ENCODE measurements at regions not wholly inside any gene's neighbourhood (a gene's known extent, or its start where the extent isn't known, plus 50 kb on each side); places are given as distances from the start of the nearest gene placed in this dataset.

DNA sequence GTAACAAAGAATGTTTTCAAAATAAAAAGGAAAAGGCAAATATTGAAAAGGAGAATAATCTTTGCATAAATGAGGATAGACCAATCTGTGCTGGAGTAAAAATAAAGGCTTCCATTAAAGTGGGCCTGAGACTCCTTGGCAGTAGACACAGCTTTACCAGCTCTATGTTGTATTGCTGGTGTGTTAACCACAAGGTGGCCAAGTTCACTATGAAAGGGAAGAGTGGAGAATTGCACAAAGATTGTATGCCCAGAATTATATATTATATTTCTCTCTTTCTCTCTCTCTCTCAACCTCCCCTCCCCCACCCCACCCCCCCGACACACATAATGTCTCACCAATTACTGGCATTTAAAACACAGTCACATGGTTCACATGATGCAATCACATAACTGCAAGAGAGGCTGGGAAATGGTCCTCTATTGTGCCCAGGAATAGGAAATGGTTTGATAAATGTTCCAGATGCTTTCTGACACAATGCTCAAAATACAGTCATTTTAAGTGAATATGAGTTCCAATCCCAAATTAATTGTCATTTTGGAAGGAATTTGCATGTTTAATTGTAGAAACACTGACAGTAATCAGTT is 222.6 kb upstream of the SYT1 start:
- ATAC-seq (ENCODE audit: low read depth) (no peak), DNase-seq (ENCODE audit: low spot score in 2 of 2) (no peak)
- H3K4me1 Mint-ChIP-seq, result no peaks in the 10 kb centered on the region
- no peak overlapping the region for H3K4me3 Mint-ChIP-seq
- H3K36me3 Mint-ChIP-seq, result no peaks in the 10 kb centered on the region
- no peaks in the 10 kb centered on the region for H3K9me3 Mint-ChIP-seq
- no peaks in the 10 kb centered on the region for H3K27me3 Mint-ChIP-seq
- no peak overlapping the region for H3K27ac Mint-ChIP-seq

DNA sequence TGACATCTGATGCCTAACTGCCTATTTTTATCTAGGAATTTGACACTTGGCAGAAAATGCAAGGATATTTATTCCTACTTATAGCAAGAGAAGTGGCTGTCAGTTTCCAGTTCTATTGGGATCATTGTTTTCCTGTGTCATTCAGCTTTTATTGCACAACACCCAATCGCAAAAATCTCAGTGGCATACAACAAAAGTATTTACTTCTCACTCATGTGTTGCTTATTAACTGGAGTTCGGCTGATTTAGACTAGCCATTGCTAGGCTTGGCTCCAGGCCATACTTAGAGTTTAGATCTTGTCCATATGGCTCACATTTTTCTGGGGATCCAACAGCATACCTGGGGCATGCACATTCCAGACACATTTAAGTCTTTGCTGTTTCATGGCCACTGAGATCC is 218.6 kb upstream of the SYT1 start:
- Mint-ChIP-seq H3K9me3 (no peaks in the 10 kb centered on the region), H3K27ac (no peak overlapping the region), H3K4me1 (no peaks in the 10 kb centered on the region), H3K36me3 (no peaks in the 10 kb centered on the region), H3K27me3 (no peaks in the 10 kb centered on the region), H3K4me3 (no peak overlapping the region)
- ATAC-seq (ENCODE audit: low read depth) (no peak), DNase-seq (ENCODE audit: low spot score in 2 of 2) (no peak)

GRCh38 chr12:78651755-78652154 is 212.8 kb upstream of the SYT1 start:
- DNase-seq (ENCODE audit: low spot score in 2 of 2), result no peak
- Mint-ChIP-seq H3K9me3 (no peaks in the 10 kb centered on the region), H3K4me3 (no peak overlapping the region), H3K27me3 (no peaks in the 10 kb centered on the region), H3K4me1 (no peaks in the 10 kb centered on the region), H3K36me3 (no peaks in the 10 kb centered on the region), H3K27ac (no peak overlapping the region)
- no peak for ATAC-seq (ENCODE audit: low read depth)

DNA sequence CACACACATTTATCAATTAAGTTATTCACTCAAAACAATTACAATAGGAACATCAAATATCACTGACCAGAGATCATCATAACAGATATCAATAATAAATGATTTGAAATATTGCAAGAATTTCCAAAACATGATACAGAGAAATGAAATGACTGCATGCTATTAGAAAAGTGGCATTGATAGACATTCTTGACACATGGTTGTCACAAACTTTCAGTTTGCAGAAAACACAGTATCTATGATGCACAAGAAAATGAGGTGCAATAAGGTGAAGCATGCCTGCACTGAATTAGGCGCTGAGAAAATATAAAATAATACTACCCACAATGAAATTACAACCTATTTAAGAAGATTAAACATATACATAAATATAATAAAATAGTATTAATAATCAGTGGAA is 198.0 kb upstream of the SYT1 start:
- no peak overlapping the region for H3K4me3 Mint-ChIP-seq
- no peaks in the 10 kb centered on the region for H3K36me3 Mint-ChIP-seq
- H3K9me3 Mint-ChIP-seq, result no peaks in the 10 kb centered on the region
- ATAC-seq (ENCODE audit: low read depth) (no peak), DNase-seq (ENCODE audit: low spot score in 2 of 2) (no peak)
- H3K27ac Mint-ChIP-seq, result no peak overlapping the region
- H3K27me3 Mint-ChIP-seq, result no peaks in the 10 kb centered on the region
- no peaks in the 10 kb centered on the region for H3K4me1 Mint-ChIP-seq

DNA sequence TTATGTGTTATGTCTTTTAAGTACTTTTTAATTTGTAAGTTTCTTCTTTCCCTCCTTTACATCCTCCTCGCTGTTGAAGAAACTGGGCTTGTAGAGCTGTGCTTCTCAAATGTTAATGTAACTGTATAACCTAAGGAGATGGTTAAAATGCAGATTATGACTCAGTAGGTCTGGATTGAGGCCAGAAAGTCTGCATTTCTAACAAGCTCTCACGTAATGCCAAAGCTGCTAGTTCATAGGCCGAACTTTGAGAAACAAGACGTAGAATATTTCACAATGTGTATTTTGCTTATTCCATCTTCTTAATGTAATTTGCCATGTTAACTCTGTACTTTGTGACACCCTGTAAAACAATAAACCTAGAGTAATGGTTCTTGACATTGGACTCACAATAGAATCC is 193.3 kb upstream of the SYT1 start:
- Mint-ChIP-seq H3K9me3 (no peaks in the 10 kb centered on the region), H3K36me3 (no peaks in the 10 kb centered on the region), H3K4me1 (no peaks in the 10 kb centered on the region), H3K27me3 (no peaks in the 10 kb centered on the region), H3K27ac (no peak overlapping the region), H3K4me3 (no peak overlapping the region)
- no peak for ATAC-seq (ENCODE audit: low read depth)
- no peak for DNase-seq (ENCODE audit: low spot score in 2 of 2)

DNA sequence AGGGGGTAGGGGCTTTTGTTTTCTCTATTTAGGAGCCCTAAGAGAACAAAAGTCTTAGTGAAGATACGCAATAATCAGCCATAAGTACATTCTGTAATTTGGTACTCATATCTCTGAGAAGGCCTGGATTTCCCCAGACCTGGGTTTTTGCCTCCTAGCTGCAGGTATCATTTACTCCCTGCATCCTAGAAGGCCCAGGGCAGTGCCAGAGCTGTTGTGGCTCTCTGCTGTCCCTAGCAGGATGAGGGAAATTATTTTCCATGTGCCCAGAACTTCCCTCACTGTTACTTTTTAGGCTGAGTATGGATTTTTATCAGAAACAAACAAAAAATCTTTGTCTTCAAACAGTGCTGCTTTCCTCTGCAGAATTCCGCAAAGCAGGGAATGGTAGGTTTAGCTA is 192.5 kb upstream of the SYT1 start:
- ATAC-seq (ENCODE audit: low read depth) (no peak), DNase-seq (ENCODE audit: low spot score in 2 of 2) (no peak)
- Mint-ChIP-seq H3K9me3 (no peaks in the 10 kb centered on the region), H3K27me3 (no peaks in the 10 kb centered on the region), H3K4me1 (no peaks in the 10 kb centered on the region), H3K27ac (no peak overlapping the region), H3K36me3 (no peaks in the 10 kb centered on the region), H3K4me3 (no peak overlapping the region)

GRCh38 chr12:78674311-78675090 is 190.1 kb upstream of the SYT1 start:
- no peak overlapping the region for H3K27ac Mint-ChIP-seq
- no peaks in the 10 kb centered on the region for H3K27me3 Mint-ChIP-seq
- no peaks in the 10 kb centered on the region for H3K4me1 Mint-ChIP-seq
- ATAC-seq (ENCODE audit: low read depth) (no peak), DNase-seq (ENCODE audit: low spot score in 2 of 2) (no peak)
- H3K9me3 Mint-ChIP-seq, result no peaks in the 10 kb centered on the region
- H3K4me3 Mint-ChIP-seq, result no peak overlapping the region
- H3K36me3 Mint-ChIP-seq, result no peaks in the 10 kb centered on the region

GRCh38 chr12:78680596-78680995 is 184.0 kb upstream of the SYT1 start:
- no peak overlapping the region for H3K27ac Mint-ChIP-seq
- no peak overlapping the region for H3K4me3 Mint-ChIP-seq
- no peaks in the 10 kb centered on the region for H3K27me3 Mint-ChIP-seq
- no peak for DNase-seq (ENCODE audit: low spot score in 2 of 2)
- no peaks in the 10 kb centered on the region for H3K36me3 Mint-ChIP-seq
- no peak for ATAC-seq (ENCODE audit: low read depth)
- no peaks in the 10 kb centered on the region for H3K9me3 Mint-ChIP-seq
- H3K4me1 Mint-ChIP-seq, result no peaks in the 10 kb centered on the region

DNA sequence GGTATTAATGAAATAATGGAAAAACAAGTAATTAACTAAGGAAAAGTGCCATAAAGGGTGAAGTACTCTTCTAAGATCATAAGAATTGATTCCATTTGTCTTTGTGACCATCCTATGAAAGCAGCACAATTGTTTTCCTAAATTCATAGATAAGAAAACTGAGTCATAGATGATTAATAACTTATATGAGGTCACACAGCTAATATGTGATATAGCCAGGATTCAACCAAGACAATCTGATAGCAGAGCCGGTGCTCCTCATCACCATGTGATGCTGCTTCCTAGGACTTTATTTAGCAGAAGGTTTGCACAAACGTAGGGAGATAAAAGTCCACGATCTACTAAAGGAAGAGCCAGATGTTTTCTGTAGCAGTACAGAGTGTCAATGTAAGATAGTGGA is 181.5 kb upstream of the SYT1 start:
- Mint-ChIP-seq H3K27me3 (no peaks in the 10 kb centered on the region), H3K4me1 (no peaks in the 10 kb centered on the region), H3K4me3 (no peak overlapping the region), H3K9me3 (no peaks in the 10 kb centered on the region), H3K27ac (no peak overlapping the region), H3K36me3 (no peaks in the 10 kb centered on the region)
- DNase-seq (ENCODE audit: low spot score in 2 of 2), result no peak
- no peak for ATAC-seq (ENCODE audit: low read depth)

GRCh38 chr12:78683626-78684025 is 180.9 kb upstream of the SYT1 start:
- ATAC-seq (ENCODE audit: low read depth) (no peak), DNase-seq (ENCODE audit: low spot score in 2 of 2) (no peak)
- Mint-ChIP-seq H3K36me3 (no peaks in the 10 kb centered on the region), H3K27ac (no peak overlapping the region), H3K4me1 (no peaks in the 10 kb centered on the region), H3K27me3 (no peaks in the 10 kb centered on the region), H3K9me3 (no peaks in the 10 kb centered on the region), H3K4me3 (no peak overlapping the region)

GRCh38 chr12:78684419-78684818 is 180.2 kb upstream of the SYT1 start:
- no peak for DNase-seq (ENCODE audit: low spot score in 2 of 2)
- no peak for ATAC-seq (ENCODE audit: low read depth)
- Mint-ChIP-seq H3K4me1 (no peaks in the 10 kb centered on the region), H3K9me3 (no peaks in the 10 kb centered on the region), H3K27ac (no peak overlapping the region), H3K4me3 (no peak overlapping the region), H3K36me3 (no peaks in the 10 kb centered on the region), H3K27me3 (no peaks in the 10 kb centered on the region)

GRCh38 chr12:78695749-78696148 is 168.8 kb upstream of the SYT1 start:
- Mint-ChIP-seq H3K9me3 (peaks cover 4% of the 10 kb centered on the region), H3K4me1 (no peaks in the 10 kb centered on the region), H3K36me3 (no peaks in the 10 kb centered on the region), H3K27ac (no peak overlapping the region), H3K4me3 (no peak overlapping the region), H3K27me3 (no peaks in the 10 kb centered on the region)
- DNase-seq (ENCODE audit: low spot score in 2 of 2) (no peak), ATAC-seq (ENCODE audit: low read depth) (no peak)

DNA sequence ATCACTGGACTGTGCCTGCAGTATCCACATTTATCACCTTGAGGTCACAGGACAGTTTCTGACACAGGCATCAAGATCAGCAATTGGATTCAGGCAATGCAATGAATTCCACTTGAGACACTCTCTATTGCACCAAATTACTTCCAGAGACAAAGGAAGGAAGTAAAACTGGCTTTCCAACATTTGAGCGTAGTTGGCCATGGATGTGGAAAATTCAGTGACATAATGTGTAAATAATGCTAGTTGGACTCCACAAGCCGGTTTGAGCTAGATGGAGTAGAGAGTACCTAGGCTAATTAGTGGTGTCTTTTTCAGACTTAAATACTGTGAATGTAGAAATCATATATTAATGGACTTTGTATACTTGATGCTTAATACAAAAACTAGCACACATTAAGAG is 168.3 kb upstream of the SYT1 start:
- H3K4me1 Mint-ChIP-seq, result no peaks in the 10 kb centered on the region
- no peak for ATAC-seq (ENCODE audit: low read depth)
- no peak overlapping the region for H3K27ac Mint-ChIP-seq
- no peaks in the 10 kb centered on the region for H3K27me3 Mint-ChIP-seq
- DNase-seq (ENCODE audit: low spot score in 2 of 2), result no peak
- H3K4me3 Mint-ChIP-seq, result no peak overlapping the region
- no peaks in the 10 kb centered on the region for H3K36me3 Mint-ChIP-seq
- peaks cover 4% of the 10 kb centered on the region for H3K9me3 Mint-ChIP-seq

DNA sequence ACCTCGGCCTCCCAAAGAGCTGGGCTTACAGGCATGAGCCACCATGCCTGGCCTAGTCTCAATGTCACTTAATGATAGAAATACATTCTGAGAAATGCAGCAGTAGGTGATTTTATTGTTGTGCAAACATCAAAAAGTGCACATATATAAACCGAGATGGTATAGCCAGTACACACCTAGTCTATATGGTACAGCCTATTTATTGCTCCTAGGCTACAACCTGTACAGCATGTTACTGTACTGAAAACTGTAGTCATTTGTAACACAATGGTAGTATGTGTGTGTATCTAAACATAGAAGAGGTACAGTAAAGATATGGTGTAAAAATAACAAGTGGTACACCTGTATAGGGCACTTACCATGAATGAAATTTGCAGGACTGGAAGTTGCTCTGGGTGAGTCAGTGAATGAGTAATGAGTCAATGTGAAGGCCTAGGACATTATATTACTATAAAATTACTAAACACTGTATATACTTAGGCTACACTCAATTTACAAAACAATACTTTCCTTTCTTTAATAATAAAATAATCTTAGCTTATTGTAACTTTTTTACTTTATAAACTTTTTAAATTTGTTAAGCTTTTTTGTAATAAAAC is 166.7 kb upstream of the SYT1 start:
- Mint-ChIP-seq H3K36me3 (no peaks in the 10 kb centered on the region), H3K4me3 (no peak overlapping the region), H3K27me3 (no peaks in the 10 kb centered on the region), H3K4me1 (no peaks in the 10 kb centered on the region), H3K9me3 (peaks cover 4% of the 10 kb centered on the region), H3K27ac (no peak overlapping the region)
- no peak for ATAC-seq (ENCODE audit: low read depth)
- no peak for DNase-seq (ENCODE audit: low spot score in 2 of 2)

- Mint-ChIP-seq H3K9me3 (peaks cover 4% of the 10 kb centered on the region), H3K4me1 (no peaks in the 10 kb centered on the region), H3K27ac (no peak overlapping the region), H3K27me3 (no peaks in the 10 kb centered on the region), H3K4me3 (no peak overlapping the region), H3K36me3 (no peaks in the 10 kb centered on the region)
- ATAC-seq (ENCODE audit: low read depth) (no peak), DNase-seq (ENCODE audit: low spot score in 2 of 2) (no peak)
These were observed 165.8 kb upstream of the SYT1 start for GRCh38 chr12:78698747-78699146.

Measured in memory B cell (primary cell).